ENCODE measurements at regions not wholly inside any gene's neighbourhood (a gene's known extent, or its start where the extent isn't known, plus 50 kb on each side); places are given as distances from the start of the nearest gene placed in this dataset.

DNA sequence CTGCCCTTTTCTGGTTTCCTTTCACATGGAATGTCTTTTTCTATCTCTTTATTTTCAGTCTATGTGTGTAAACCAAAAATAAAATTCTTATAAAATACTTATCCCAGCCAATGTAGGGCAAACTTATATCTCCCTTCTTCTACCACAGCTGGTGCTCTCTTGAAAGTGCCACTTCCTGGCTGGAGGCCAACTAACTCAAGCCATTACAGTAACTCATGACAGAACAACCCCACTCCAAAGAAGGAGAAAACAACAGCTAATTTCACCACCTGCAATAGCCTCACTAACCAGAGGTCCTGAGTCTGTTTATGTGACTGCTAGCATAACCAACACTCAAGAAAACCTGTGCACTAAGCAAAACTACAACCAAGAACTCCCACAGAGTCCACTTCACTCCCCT is 74.9 kb upstream of the DBX1 start:
- TF ChIP-seq, protein P1, sequence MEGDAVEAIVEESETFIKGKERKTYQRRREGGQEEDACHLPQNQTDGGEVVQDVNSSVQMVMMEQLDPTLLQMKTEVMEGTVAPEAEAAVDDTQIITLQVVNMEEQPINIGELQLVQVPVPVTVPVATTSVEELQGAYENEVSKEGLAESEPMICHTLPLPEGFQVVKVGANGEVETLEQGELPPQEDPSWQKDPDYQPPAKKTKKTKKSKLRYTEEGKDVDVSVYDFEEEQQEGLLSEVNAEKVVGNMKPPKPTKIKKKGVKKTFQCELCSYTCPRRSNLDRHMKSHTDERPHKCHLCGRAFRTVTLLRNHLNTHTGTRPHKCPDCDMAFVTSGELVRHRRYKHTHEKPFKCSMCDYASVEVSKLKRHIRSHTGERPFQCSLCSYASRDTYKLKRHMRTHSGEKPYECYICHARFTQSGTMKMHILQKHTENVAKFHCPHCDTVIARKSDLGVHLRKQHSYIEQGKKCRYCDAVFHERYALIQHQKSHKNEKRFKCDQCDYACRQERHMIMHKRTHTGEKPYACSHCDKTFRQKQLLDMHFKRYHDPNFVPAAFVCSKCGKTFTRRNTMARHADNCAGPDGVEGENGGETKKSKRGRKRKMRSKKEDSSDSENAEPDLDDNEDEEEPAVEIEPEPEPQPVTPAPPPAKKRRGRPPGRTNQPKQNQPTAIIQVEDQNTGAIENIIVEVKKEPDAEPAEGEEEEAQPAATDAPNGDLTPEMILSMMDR (IDR thresholded peaks at IDR 0.05): no peak
- no peak for TF ChIP-seq POLR2A (IDR thresholded peaks at IDR 0.05)
